ENCODE measurements at regions not wholly inside any gene's neighbourhood (a gene's known extent, or its start where the extent isn't known, plus 50 kb on each side); places are given as distances from the start of the nearest gene placed in this dataset.

GRCh38 chr4:112916868-112917267 lies 132.6 kb upstream of the ANK2 start:
- H3K4me3 Mint-ChIP-seq (ENCODE audit: low read depth), result no peak overlapping the region
- no peak overlapping the region for H3K27ac Mint-ChIP-seq
- no peaks in the 10 kb centered on the region for H3K27me3 Mint-ChIP-seq (ENCODE audit: low read depth)
- intact Hi-C loops (cut with micrococcal nuclease), result no loop called here
- no peaks in the 10 kb centered on the region for H3K9me3 Mint-ChIP-seq
- no peaks in the 10 kb centered on the region for H3K36me3 Mint-ChIP-seq (ENCODE audit: low read depth)
- H3K4me1 Mint-ChIP-seq (ENCODE audit: low read depth), result no peaks in the 10 kb centered on the region
- no peak for DNase-seq (ENCODE audit: low spot score)

DNA sequence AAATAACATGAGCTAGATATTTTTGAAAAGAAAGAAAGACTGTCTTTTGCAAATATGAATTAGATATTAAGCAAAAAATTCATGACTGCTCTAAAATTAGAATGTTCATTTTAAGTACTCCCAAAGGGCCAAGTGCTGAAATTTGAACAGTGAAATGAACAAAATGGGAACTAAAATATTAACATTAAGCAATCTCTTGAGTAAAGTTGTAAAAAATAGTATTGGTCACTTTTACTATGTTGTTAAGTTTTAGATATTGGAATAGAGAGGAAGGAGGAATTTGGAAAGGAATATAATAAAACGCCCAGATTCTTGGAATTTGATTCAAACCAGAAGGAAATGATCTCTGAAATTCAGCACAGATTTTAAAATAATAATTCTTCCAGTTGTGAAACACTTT lies 125.9 kb upstream of the ANK2 start:
- intact Hi-C loops (cut with micrococcal nuclease), result no loop called here
- H3K4me3 Mint-ChIP-seq (ENCODE audit: low read depth), result no peak overlapping the region
- H3K9me3 Mint-ChIP-seq, result no peaks in the 10 kb centered on the region
- no peak overlapping the region for H3K27ac Mint-ChIP-seq
- H3K4me1 Mint-ChIP-seq (ENCODE audit: low read depth), result no peaks in the 10 kb centered on the region
- peaks cover 2% of the 10 kb centered on the region for H3K27me3 Mint-ChIP-seq (ENCODE audit: low read depth)
- no peaks in the 10 kb centered on the region for H3K36me3 Mint-ChIP-seq (ENCODE audit: low read depth)
- DNase-seq (ENCODE audit: low spot score), result no peak

- intact Hi-C loops (cut with micrococcal nuclease), result no loop called here
These were observed 122.6 kb upstream of the ANK2 start for GRCh38 chr4:112926819-112927218.

DNA sequence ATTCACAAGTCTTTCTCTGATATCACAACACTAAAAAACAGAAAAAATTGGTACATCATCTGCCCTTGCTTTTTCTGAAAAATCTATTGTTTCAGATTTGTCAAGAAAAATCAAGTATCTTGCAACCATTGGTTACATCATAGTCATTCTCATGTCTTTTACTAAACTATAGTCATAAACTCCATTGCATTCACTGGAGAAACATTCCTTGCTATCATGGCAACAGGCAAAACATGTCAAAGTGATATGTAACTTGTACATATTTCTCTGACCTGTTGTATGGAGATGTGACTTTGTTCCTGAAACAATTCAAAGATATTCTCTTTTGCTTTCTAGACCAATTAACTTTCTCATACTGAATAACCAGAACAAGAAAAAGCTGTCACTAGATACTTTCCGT lies 121.9 kb upstream of the ANK2 start:
- intact Hi-C loops (cut with micrococcal nuclease), result no loop called here
- no peaks in the 10 kb centered on the region for H3K4me1 Mint-ChIP-seq (ENCODE audit: low read depth)
- H3K27ac Mint-ChIP-seq, result no peak overlapping the region
- H3K27me3 Mint-ChIP-seq (ENCODE audit: low read depth), result peaks cover 2% of the 10 kb centered on the region
- no peak for DNase-seq (ENCODE audit: low spot score)
- H3K36me3 Mint-ChIP-seq (ENCODE audit: low read depth), result no peaks in the 10 kb centered on the region
- no peak overlapping the region for H3K4me3 Mint-ChIP-seq (ENCODE audit: low read depth)
- H3K9me3 Mint-ChIP-seq, result no peaks in the 10 kb centered on the region

More at GRCh38 chr4:112926819-112927218, 122.6 kb upstream of the ANK2 start:
- H3K27me3 Mint-ChIP-seq (ENCODE audit: low read depth), result peaks cover 2% of the 10 kb centered on the region
- H3K9me3 Mint-ChIP-seq, result no peaks in the 10 kb centered on the region
- H3K4me1 Mint-ChIP-seq (ENCODE audit: low read depth), result no peaks in the 10 kb centered on the region
- DNase-seq (ENCODE audit: low spot score), result no peak
- no peak overlapping the region for H3K27ac Mint-ChIP-seq
- no peak overlapping the region for H3K4me3 Mint-ChIP-seq (ENCODE audit: low read depth)
- H3K36me3 Mint-ChIP-seq (ENCODE audit: low read depth), result no peaks in the 10 kb centered on the region

- H3K27ac Mint-ChIP-seq, result no peak overlapping the region
- H3K36me3 Mint-ChIP-seq (ENCODE audit: low read depth), result no peaks in the 10 kb centered on the region
- H3K4me3 Mint-ChIP-seq (ENCODE audit: low read depth), result no peak overlapping the region
- no peak for DNase-seq (ENCODE audit: low spot score)
- no peaks in the 10 kb centered on the region for H3K9me3 Mint-ChIP-seq
- H3K27me3 Mint-ChIP-seq (ENCODE audit: low read depth), result no peaks in the 10 kb centered on the region
- H3K4me1 Mint-ChIP-seq (ENCODE audit: low read depth), result no peaks in the 10 kb centered on the region
- intact Hi-C loops (cut with micrococcal nuclease), result no loop called here
These were observed 118.5 kb upstream of the ANK2 start for GRCh38 chr4:112931001-112931400.

DNA sequence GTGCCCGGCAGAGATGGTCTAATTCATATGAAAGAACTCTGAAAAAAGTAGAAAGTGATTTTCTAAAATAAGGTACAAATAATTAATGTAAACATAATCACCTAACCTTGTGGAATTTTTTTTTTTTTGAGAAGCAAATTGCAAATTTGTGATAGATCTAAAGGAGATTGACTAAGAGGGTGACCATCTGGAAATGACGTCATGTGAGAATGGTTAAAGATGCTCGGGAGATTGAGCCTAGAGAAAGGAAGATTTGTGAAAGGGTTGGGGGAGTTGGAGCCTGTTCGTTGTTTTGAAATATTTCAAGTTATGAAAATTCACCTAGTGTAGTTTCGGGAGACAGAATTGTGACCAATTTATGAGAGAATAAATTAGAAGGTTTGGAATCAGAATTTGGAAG lies 115.7 kb upstream of the ANK2 start:
- Mint-ChIP-seq H3K4me3 (ENCODE audit: low read depth) (no peak overlapping the region), H3K27me3 (ENCODE audit: low read depth) (no peaks in the 10 kb centered on the region), H3K27ac (no peak overlapping the region), H3K9me3 (no peaks in the 10 kb centered on the region), H3K4me1 (ENCODE audit: low read depth) (no peaks in the 10 kb centered on the region), H3K36me3 (ENCODE audit: low read depth) (no peaks in the 10 kb centered on the region)
- DNase-seq (ENCODE audit: low spot score), result no peak
- intact Hi-C loops (cut with micrococcal nuclease), result no loop called here

- intact Hi-C loops (cut with micrococcal nuclease), result loop anchor here (1.0 to 2.0 kb wide), 2 partner anchors 174 to 305 kb away; no protein-coding TSS in a partner anchor
These were observed 110.9 kb upstream of the ANK2 start for GRCh38 chr4:112938461-112939058.

GRCh38 chr4:112939901-112940300 lies 109.6 kb upstream of the ANK2 start:
- no peak overlapping the region for H3K4me3 Mint-ChIP-seq (ENCODE audit: low read depth)
- intact Hi-C loops (cut with micrococcal nuclease), result loop anchor here (2.0 kb wide), 1 partner anchor 175 kb away; no protein-coding TSS in a partner anchor
- peaks cover 9% of the 10 kb centered on the region for H3K27me3 Mint-ChIP-seq (ENCODE audit: low read depth)

More at GRCh38 chr4:112938461-112939058, 110.9 kb upstream of the ANK2 start:
- H3K36me3 Mint-ChIP-seq (ENCODE audit: low read depth), result no peaks in the 10 kb centered on the region
- H3K4me3 Mint-ChIP-seq (ENCODE audit: low read depth), result no peak overlapping the region
- DNase-seq (ENCODE audit: low spot score), result no peak
- H3K27me3 Mint-ChIP-seq (ENCODE audit: low read depth), result peaks cover 4% of the 10 kb centered on the region
- H3K4me1 Mint-ChIP-seq (ENCODE audit: low read depth), result no peaks in the 10 kb centered on the region
- no peak overlapping the region for H3K27ac Mint-ChIP-seq
- no peaks in the 10 kb centered on the region for H3K9me3 Mint-ChIP-seq

DNA sequence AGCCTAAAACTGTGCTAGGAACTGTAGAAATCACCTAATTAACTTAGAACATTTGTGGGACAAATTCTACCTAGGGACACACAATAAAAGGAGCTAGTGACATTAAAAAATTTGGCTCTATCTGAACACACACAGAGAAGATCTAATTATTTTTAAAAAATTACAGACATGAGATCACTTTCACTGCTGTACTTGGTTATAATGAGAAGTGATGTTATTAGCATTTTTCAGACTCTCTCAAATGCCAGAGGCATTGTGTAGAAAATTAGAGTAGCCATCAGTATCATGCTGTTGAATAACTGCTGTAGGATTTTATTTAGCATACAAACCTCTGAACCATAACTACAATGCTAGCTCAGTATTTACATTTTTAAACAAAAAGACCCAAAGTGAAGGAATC lies 109.1 kb upstream of the ANK2 start:
- H3K27me3 Mint-ChIP-seq (ENCODE audit: low read depth), result peaks cover 9% of the 10 kb centered on the region
- no peak overlapping the region for H3K27ac Mint-ChIP-seq
- H3K4me1 Mint-ChIP-seq (ENCODE audit: low read depth), result no peaks in the 10 kb centered on the region
- H3K4me3 Mint-ChIP-seq (ENCODE audit: low read depth), result no peak overlapping the region
- no peak for DNase-seq (ENCODE audit: low spot score)
- H3K9me3 Mint-ChIP-seq, result no peaks in the 10 kb centered on the region
- H3K36me3 Mint-ChIP-seq (ENCODE audit: low read depth), result no peaks in the 10 kb centered on the region
- intact Hi-C loops (cut with micrococcal nuclease), result no loop called here

More at GRCh38 chr4:112939901-112940300, 109.6 kb upstream of the ANK2 start:
- Mint-ChIP-seq H3K36me3 (ENCODE audit: low read depth) (no peaks in the 10 kb centered on the region), H3K9me3 (no peaks in the 10 kb centered on the region), H3K27ac (no peak overlapping the region), H3K4me1 (ENCODE audit: low read depth) (no peaks in the 10 kb centered on the region)
- no peak for DNase-seq (ENCODE audit: low spot score)

- DNase-seq (ENCODE audit: low spot score), result no peak
- intact Hi-C loops (cut with micrococcal nuclease), result no loop called here
- H3K4me1 Mint-ChIP-seq (ENCODE audit: low read depth), result no peaks in the 10 kb centered on the region
- no peaks in the 10 kb centered on the region for H3K9me3 Mint-ChIP-seq
- H3K27me3 Mint-ChIP-seq (ENCODE audit: low read depth), result peaks cover 9% of the 10 kb centered on the region
- H3K4me3 Mint-ChIP-seq (ENCODE audit: low read depth), result no peak overlapping the region
- H3K36me3 Mint-ChIP-seq (ENCODE audit: low read depth), result no peaks in the 10 kb centered on the region
- H3K27ac Mint-ChIP-seq, result no peak overlapping the region
These were observed 107.4 kb upstream of the ANK2 start for GRCh38 chr4:112942077-112942476.

DNA sequence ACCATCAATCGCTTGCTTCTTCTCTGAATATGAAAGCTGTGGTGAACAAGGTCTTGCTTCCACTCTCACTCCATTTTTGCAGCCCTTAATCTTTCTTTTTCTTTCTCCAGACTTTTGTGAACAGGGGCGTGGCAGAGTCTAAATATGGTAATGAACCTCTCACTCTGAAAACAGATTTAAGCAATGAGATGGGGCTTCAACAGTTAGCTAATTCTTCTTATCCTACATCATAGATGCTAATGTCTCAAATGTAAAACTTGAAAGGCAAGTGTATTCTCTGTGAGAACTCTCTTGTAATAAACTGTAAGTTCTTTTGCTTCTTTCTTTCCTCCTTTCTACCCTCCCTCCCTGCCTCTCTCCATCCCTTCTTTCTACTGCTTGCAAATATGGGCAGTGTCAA lies 106.5 kb upstream of the ANK2 start:
- Mint-ChIP-seq H3K9me3 (no peaks in the 10 kb centered on the region), H3K4me1 (ENCODE audit: low read depth) (no peaks in the 10 kb centered on the region), H3K36me3 (ENCODE audit: low read depth) (no peaks in the 10 kb centered on the region), H3K27me3 (ENCODE audit: low read depth) (peaks cover 9% of the 10 kb centered on the region), H3K4me3 (ENCODE audit: low read depth) (no peak overlapping the region), H3K27ac (no peak overlapping the region)
- intact Hi-C loops (cut with micrococcal nuclease), result no loop called here
- no peak for DNase-seq (ENCODE audit: low spot score)

GRCh38 chr4:112944006-112944405 lies 105.4 kb upstream of the ANK2 start:
- Mint-ChIP-seq H3K27me3 (ENCODE audit: low read depth) (peaks cover 9% of the 10 kb centered on the region), H3K27ac (no peak overlapping the region), H3K36me3 (ENCODE audit: low read depth) (no peaks in the 10 kb centered on the region), H3K4me1 (ENCODE audit: low read depth) (no peaks in the 10 kb centered on the region), H3K9me3 (no peaks in the 10 kb centered on the region), H3K4me3 (ENCODE audit: low read depth) (no peak overlapping the region)
- intact Hi-C loops (cut with micrococcal nuclease), result no loop called here
- no peak for DNase-seq (ENCODE audit: low spot score)

- no peak for DNase-seq (ENCODE audit: low spot score)
- intact Hi-C loops (cut with micrococcal nuclease), result no loop called here
- peaks cover 7% of the 10 kb centered on the region for H3K27me3 Mint-ChIP-seq (ENCODE audit: low read depth)
- H3K36me3 Mint-ChIP-seq (ENCODE audit: low read depth), result no peaks in the 10 kb centered on the region
- no peak overlapping the region for H3K4me3 Mint-ChIP-seq (ENCODE audit: low read depth)
- no peaks in the 10 kb centered on the region for H3K4me1 Mint-ChIP-seq (ENCODE audit: low read depth)
- H3K9me3 Mint-ChIP-seq, result no peaks in the 10 kb centered on the region
- no peak overlapping the region for H3K27ac Mint-ChIP-seq
These were observed 103.3 kb upstream of the ANK2 start for GRCh38 chr4:112946127-112946526.

- intact Hi-C loops (cut with micrococcal nuclease), result no loop called here
- no peak overlapping the region for H3K27ac Mint-ChIP-seq
- no peaks in the 10 kb centered on the region for H3K4me1 Mint-ChIP-seq (ENCODE audit: low read depth)
- DNase-seq (ENCODE audit: low spot score), result no peak
- H3K4me3 Mint-ChIP-seq (ENCODE audit: low read depth), result no peak overlapping the region
- no peaks in the 10 kb centered on the region for H3K36me3 Mint-ChIP-seq (ENCODE audit: low read depth)
- no peaks in the 10 kb centered on the region for H3K9me3 Mint-ChIP-seq
- peaks cover 7% of the 10 kb centered on the region for H3K27me3 Mint-ChIP-seq (ENCODE audit: low read depth)
These were observed 101.8 kb upstream of the ANK2 start for GRCh38 chr4:112947616-112948015.

Data from activated T-helper 2 cell treated with anti-CD3 and anti-CD28 coated beads, Interferon-gamma antibody, Interleukin-2, Interleukin-4, amounts not matched to agents 10 μg/mL and 5 μg/mL and 100 μg/mL, durations not matched to agents 14 hours and 24 hours and 36 hours (primary cell).